HL-60 (cell line): ENCODE measurements at regions not wholly inside any gene's neighbourhood (a gene's known extent, or its start where the extent isn't known, plus 50 kb on each side); places are given as distances from the start of the nearest gene placed in this dataset.

Source experiments
- CTCF ChIP-seq: IDR thresholded peaks from one replicate; pipeline ENCODE4 v1.5.1; 2011; ENCODE audit warnings: low read length, control low read depth, inconsistent platforms; ENCODE audit not compliant: insufficient read depth
- POLR2AphosphoS5 ChIP-seq: IDR thresholded peaks from 2 replicates; pipeline ENCODE4 v1.6.1; 2012; ENCODE audit warnings: low read depth

GRCh38 chr1:168454211-168454815 lies 89.5 kb downstream of the XCL2 start:
- TF ChIP-seq CTCF, result no peak
- no peak for TF ChIP-seq POLR2AphosphoS5
